Keratinocyte (primary cell): ENCODE measurements at regions not wholly inside any gene's neighbourhood (a gene's known extent, or its start where the extent isn't known, plus 50 kb on each side); places are given as distances from the start of the nearest gene placed in this dataset.

Source experiments
- DNase-seq: peaks from one replicate; pipeline ENCODE4 v3.0.0-alpha.2; 2011; ENCODE audit warnings: low read depth, missing footprints, low spot score
- FAIRE-seq: peaks from 2 replicates; lab custom pipeline; 2011; peaks lifted over from hg19 to GRCh38; lab: Jason Lieb, UNC
- H2AFZ ChIP-seq: 2 replicates; pipeline ENCODE4 v1.6.0; 2012; ENCODE audit warnings: low read length, control low read depth, inconsistent platforms; ENCODE audit not compliant: control insufficient read depth
- H3K27ac ChIP-seq: 2 replicates; pipeline ENCODE4 v1.5.1; 2011; ENCODE audit warnings: low read length; ENCODE audit not compliant: control insufficient read depth, insufficient read depth
- H3K27me3 ChIP-seq: 3 replicates; pipeline ENCODE4 v1.6.0; 2011; ENCODE audit warnings: low read length; ENCODE audit not compliant: control insufficient read depth, insufficient read depth; ENCODE audit errors: extremely low read depth
- H3K36me3 ChIP-seq, 2 experiments: 2 replicates in 1 of 2; 3 replicates in 1 of 2; pipeline ENCODE4 v1.5.1; 2011; ENCODE audit warnings: low read length in 2 of 2, mild to moderate bottlenecking in 1 of 2; ENCODE audit not compliant: control insufficient read depth in 2 of 2, insufficient read depth in 2 of 2; ENCODE audit errors: extremely low read depth in 1 of 2
- H3K4me1 ChIP-seq: 3 replicates; pipeline ENCODE4 v1.5.1; 2011; ENCODE audit warnings: low read length; ENCODE audit not compliant: control insufficient read depth, insufficient read depth; ENCODE audit errors: extremely low read depth
- H3K4me2 ChIP-seq: 3 replicates; pipeline ENCODE4 v1.6.0; 2011; ENCODE audit warnings: low read depth, low read length; ENCODE audit not compliant: control insufficient read depth, insufficient read depth; ENCODE audit errors: extremely low read depth
- H3K4me3 ChIP-seq, 3 experiments: fragments of 200-600 bp in 1 of 3; sonication (generic) in 1 of 3; 2 replicates in 2 of 3; 3 replicates in 1 of 3; pipeline ENCODE4 v1.5.1; 2011 to 2016; ENCODE audit warnings: low read length in 3 of 3, mild to moderate bottlenecking in 3 of 3, control low read depth in 2 of 3, inconsistent platforms in 1 of 3, low read depth in 1 of 3, mixed read lengths in 1 of 3, mixed run types in 1 of 3, moderate library complexity in 1 of 3; ENCODE audit not compliant: control insufficient read depth in 2 of 3, insufficient read depth in 2 of 3; ENCODE audit errors: extremely low read depth in 1 of 3
- H3K79me2 ChIP-seq: 2 replicates; pipeline ENCODE4 v1.6.0; 2012; ENCODE audit warnings: low read length; ENCODE audit not compliant: control insufficient read depth, insufficient read depth
- H3K9ac ChIP-seq: 3 replicates; pipeline ENCODE4 v1.6.0; 2011; ENCODE audit warnings: low read length; ENCODE audit not compliant: control insufficient read depth, insufficient read depth; ENCODE audit errors: extremely low read depth
- H3K9me1 ChIP-seq: 3 replicates; pipeline ENCODE4 v1.6.0; 2011; ENCODE audit warnings: low read length; ENCODE audit not compliant: control insufficient read depth, insufficient read depth; ENCODE audit errors: extremely low read depth
- H3K9me3 ChIP-seq: 2 replicates; pipeline ENCODE4 v1.5.1; 2012; ENCODE audit warnings: low read depth, low read length; ENCODE audit not compliant: control insufficient read depth
- H4K20me1 ChIP-seq: 3 replicates; pipeline ENCODE4 v1.6.0; 2011; ENCODE audit warnings: low read length; ENCODE audit not compliant: control insufficient read depth, insufficient read depth; ENCODE audit errors: extremely low read depth
- EZH2 ChIP-seq: IDR thresholded peaks from one replicate; pipeline ENCODE4 v1.6.1; 2012; ENCODE audit warnings: inconsistent platforms, mild to moderate bottlenecking, low read length, moderate library complexity
- dilution Hi-C: fragments of 300-500 bp; cut with MboI; formaldehyde crosslinking; loops from one replicate; pipeline ENCODE4 v1.7.0; 2020; ENCODE audit warnings: low sequenced_read_pairs; ENCODE audit not compliant: extremely low pct_ligation_motif_present
- TF ChIP-seq, protein P1 (sequence below), 3 experiments: IDR thresholded peaks in 1 of 3; conservative IDR thresholded peaks in 1 of 3; optimal IDR thresholded peaks in 1 of 3; 2 replicates in 2 of 3; 3 replicates in 1 of 3; pipeline versions ENCODE3 to v1.5.1; 2011; ENCODE audit warnings: low read length in 3 of 3, mild to moderate bottlenecking in 3 of 3, moderate library complexity in 2 of 3, control low read depth in 1 of 3, inconsistent platforms in 1 of 3; ENCODE audit not compliant: insufficient read depth in 2 of 3; ENCODE audit errors: extremely low read depth in 1 of 3

DNA sequence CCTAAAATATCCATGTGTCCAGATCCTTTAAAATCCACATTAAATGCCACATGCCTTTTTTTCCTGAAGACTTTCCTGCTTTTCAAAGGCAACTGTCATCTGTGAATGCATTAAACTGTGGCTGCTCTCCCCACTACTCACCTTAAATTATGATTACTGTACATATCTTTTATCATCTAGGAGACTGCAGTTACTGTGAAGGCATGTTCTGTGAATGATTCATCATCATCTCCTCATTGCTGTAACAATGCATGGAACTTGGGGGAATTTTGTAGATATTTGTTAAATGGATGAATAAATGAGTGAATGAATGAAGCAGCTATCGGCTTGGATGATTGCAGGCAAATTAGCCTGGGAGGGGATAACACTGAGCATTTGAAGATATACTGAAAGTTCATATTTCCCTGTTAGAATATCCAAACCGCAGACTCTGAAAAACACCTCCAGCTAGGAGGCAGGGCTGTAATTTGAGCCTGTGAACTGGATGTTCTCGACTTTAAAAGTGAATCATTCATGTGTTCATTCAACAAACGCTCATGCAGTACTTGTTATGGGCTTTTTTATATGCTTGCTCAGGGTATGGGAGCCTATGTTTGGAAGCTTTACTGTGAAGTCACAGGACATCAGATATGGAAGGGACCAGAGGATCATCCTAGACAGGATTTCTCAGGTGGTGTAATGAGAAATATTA, 519.2 kb downstream of the KIF4B start:
- Histone ChIP-seq H3K27ac (peak overlapping the region; percentile 83), H3K9me3 (no peaks in the 10 kb centered on the region), H3K79me2 (no peaks in the 10 kb centered on the region), H3K36me3 (no peaks in the 10 kb centered on the region), H3K4me3 (peak overlapping the region in 1 of 3 experiments; percentile 2), H3K27me3 (no peaks in the 10 kb centered on the region), H3K9me1 (no peaks in the 10 kb centered on the region), H3K4me1 (peaks cover 46% of the 10 kb centered on the region), H3K9ac (peak overlapping the region; percentile 48), H4K20me1 (no peaks in the 10 kb centered on the region), H3K4me2 (peak overlapping the region; percentile 54), H2AFZ (peak overlapping the region; percentile 81)
- TF ChIP-seq, protein P1, sequence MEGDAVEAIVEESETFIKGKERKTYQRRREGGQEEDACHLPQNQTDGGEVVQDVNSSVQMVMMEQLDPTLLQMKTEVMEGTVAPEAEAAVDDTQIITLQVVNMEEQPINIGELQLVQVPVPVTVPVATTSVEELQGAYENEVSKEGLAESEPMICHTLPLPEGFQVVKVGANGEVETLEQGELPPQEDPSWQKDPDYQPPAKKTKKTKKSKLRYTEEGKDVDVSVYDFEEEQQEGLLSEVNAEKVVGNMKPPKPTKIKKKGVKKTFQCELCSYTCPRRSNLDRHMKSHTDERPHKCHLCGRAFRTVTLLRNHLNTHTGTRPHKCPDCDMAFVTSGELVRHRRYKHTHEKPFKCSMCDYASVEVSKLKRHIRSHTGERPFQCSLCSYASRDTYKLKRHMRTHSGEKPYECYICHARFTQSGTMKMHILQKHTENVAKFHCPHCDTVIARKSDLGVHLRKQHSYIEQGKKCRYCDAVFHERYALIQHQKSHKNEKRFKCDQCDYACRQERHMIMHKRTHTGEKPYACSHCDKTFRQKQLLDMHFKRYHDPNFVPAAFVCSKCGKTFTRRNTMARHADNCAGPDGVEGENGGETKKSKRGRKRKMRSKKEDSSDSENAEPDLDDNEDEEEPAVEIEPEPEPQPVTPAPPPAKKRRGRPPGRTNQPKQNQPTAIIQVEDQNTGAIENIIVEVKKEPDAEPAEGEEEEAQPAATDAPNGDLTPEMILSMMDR (optimal IDR thresholded peaks at IDR 0.05 in 1 of 3, IDR thresholded peaks at IDR 0.05 in 1 of 3, conservative IDR thresholded peaks at IDR 0.05 in 1 of 3; ENCODE audit: extremely low read depth in 1 of 3, insufficient read depth in 2 of 3, low read length in 3 of 3): no peak
- TF ChIP-seq EZH2: no peak
- no peak for DNase-seq
- dilution Hi-C loops: no loop called here
- peak; percentile 94 for FAIRE-seq

DNA sequence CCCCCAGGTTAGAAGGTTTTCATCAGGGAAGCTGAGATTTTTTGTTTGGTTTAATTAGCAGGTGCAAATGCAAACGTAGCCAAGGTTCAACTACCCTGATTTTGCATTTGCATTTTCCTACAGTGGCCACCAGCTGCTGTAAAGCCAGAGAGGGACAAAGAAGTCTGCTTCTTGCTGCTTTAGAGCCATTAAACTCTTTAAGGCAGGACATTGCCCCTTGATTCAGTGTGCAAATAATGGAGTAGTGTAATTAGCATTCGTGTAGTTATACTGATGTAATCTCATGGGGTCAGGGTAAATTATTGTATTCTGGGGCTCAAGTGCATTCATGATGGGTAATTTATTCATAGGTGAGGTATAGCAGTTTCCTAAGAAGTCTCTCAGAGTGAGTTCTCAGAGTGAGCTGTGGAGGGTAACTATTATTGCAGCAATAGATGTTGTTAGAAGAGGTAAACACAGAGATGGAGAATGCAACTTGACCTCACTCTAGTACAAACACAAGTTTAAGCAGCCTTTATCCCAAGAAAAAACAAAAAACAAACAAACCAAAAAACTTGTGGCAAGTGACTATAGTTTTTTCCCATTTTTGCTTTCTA, 526.5 kb downstream of the KIF4B start:
- no peaks in the 10 kb centered on the region for H3K36me3 ChIP-seq
- no peak overlapping the region for H3K4me2 ChIP-seq
- no peak overlapping the region for H2AFZ ChIP-seq
- H3K9me1 ChIP-seq: no peaks in the 10 kb centered on the region
- no peaks in the 10 kb centered on the region for H3K27me3 ChIP-seq
- H4K20me1 ChIP-seq: no peaks in the 10 kb centered on the region
- H3K4me3 ChIP-seq: no peak overlapping the region
- H3K79me2 ChIP-seq: no peaks in the 10 kb centered on the region
- DNase-seq: no peak
- dilution Hi-C loops: no loop called here
- no peak for FAIRE-seq
- TF ChIP-seq, protein P1 (optimal IDR thresholded peaks at IDR 0.05 in 1 of 3, IDR thresholded peaks at IDR 0.05 in 1 of 3, conservative IDR thresholded peaks at IDR 0.05 in 1 of 3; ENCODE audit: extremely low read depth in 1 of 3, insufficient read depth in 2 of 3, low read length in 3 of 3): no peak
- TF ChIP-seq EZH2: no peak
- no peaks in the 10 kb centered on the region for H3K9me3 ChIP-seq
- no peak overlapping the region for H3K27ac ChIP-seq
- H3K4me1 ChIP-seq: no peaks in the 10 kb centered on the region
- no peak overlapping the region for H3K9ac ChIP-seq
